ENCODE measurements at regions not wholly inside any gene's neighbourhood (a gene's known extent, or its start where the extent isn't known, plus 50 kb on each side); places are given as distances from the start of the nearest gene placed in this dataset.

DNA sequence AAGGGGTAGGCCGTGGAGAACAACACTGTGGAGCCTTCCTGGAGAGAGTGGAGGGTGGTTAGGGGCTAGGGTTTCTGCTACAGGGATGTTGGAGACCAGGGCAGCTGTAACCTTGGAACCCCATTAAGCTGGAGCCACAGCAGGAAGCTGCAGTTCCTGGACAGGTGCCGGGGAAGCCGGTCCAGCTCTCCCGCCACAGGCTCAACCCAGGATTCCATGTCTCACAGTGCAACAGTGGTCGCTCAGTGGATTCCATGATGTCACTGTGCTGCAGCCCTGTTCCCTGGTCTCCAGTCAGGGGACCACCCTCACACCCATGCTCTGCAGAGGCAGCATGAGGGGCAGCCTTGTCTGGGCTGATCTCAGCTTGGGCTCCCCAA, 264.6 kb upstream of the CDYL start:
- H3K4me3 ChIP-seq (ENCODE audit: low read length): no peak overlapping the region
- no peak for TF ChIP-seq SMC3 (conservative IDR thresholded peaks at IDR 0.05; ENCODE audit: poor library complexity)
- TF ChIP-seq, protein P1, sequence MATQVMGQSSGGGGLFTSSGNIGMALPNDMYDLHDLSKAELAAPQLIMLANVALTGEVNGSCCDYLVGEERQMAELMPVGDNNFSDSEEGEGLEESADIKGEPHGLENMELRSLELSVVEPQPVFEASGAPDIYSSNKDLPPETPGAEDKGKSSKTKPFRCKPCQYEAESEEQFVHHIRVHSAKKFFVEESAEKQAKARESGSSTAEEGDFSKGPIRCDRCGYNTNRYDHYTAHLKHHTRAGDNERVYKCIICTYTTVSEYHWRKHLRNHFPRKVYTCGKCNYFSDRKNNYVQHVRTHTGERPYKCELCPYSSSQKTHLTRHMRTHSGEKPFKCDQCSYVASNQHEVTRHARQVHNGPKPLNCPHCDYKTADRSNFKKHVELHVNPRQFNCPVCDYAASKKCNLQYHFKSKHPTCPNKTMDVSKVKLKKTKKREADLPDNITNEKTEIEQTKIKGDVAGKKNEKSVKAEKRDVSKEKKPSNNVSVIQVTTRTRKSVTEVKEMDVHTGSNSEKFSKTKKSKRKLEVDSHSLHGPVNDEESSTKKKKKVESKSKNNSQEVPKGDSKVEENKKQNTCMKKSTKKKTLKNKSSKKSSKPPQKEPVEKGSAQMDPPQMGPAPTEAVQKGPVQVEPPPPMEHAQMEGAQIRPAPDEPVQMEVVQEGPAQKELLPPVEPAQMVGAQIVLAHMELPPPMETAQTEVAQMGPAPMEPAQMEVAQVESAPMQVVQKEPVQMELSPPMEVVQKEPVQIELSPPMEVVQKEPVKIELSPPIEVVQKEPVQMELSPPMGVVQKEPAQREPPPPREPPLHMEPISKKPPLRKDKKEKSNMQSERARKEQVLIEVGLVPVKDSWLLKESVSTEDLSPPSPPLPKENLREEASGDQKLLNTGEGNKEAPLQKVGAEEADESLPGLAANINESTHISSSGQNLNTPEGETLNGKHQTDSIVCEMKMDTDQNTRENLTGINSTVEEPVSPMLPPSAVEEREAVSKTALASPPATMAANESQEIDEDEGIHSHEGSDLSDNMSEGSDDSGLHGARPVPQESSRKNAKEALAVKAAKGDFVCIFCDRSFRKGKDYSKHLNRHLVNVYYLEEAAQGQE (IDR thresholded peaks at IDR 0.05; ENCODE audit: borderline replicate concordance): no peak
- no peak for TF ChIP-seq RAD21 (conservative IDR thresholded peaks at IDR 0.05)
- TF ChIP-seq EZH2 (IDR thresholded peaks at IDR 0.05; ENCODE audit: borderline replicate concordance, insufficient read depth, low read length, poor library complexity, severe bottlenecking): no peak
- no peak for TF ChIP-seq POLR2AphosphoS5 (IDR thresholded peaks at IDR 0.05)
- H3K9ac ChIP-seq (ENCODE audit: low read length): no peak overlapping the region
- H3K9me2 ChIP-seq (ENCODE audit: insufficient read depth, low read length): no peaks in the 10 kb centered on the region
- H3K4me2 ChIP-seq (ENCODE audit: low read length): no peak overlapping the region
- no peaks in the 10 kb centered on the region for H4K20me1 ChIP-seq (ENCODE audit: insufficient read depth)
- H3K27me3 ChIP-seq (ENCODE audit: insufficient read depth, low read depth, low read length): no peaks in the 10 kb centered on the region
- no peak overlapping the region for H2AFZ ChIP-seq (ENCODE audit: low read depth, low read length)
- H3K79me2 ChIP-seq (replicated peaks; ENCODE audit: insufficient read depth, low read length): no peaks in the 10 kb centered on the region
- no peak overlapping the region for H3K27ac ChIP-seq (ENCODE audit: low read length)
- H3F3A ChIP-seq (ENCODE audit: insufficient read depth, low read length, poor library complexity, severe bottlenecking): no peaks in the 10 kb centered on the region
- no peaks in the 10 kb centered on the region for H3K9me3 ChIP-seq (ENCODE audit: low read length)
- no peaks in the 10 kb centered on the region for H3K36me3 ChIP-seq (ENCODE audit: insufficient read depth, low read length)

DNA sequence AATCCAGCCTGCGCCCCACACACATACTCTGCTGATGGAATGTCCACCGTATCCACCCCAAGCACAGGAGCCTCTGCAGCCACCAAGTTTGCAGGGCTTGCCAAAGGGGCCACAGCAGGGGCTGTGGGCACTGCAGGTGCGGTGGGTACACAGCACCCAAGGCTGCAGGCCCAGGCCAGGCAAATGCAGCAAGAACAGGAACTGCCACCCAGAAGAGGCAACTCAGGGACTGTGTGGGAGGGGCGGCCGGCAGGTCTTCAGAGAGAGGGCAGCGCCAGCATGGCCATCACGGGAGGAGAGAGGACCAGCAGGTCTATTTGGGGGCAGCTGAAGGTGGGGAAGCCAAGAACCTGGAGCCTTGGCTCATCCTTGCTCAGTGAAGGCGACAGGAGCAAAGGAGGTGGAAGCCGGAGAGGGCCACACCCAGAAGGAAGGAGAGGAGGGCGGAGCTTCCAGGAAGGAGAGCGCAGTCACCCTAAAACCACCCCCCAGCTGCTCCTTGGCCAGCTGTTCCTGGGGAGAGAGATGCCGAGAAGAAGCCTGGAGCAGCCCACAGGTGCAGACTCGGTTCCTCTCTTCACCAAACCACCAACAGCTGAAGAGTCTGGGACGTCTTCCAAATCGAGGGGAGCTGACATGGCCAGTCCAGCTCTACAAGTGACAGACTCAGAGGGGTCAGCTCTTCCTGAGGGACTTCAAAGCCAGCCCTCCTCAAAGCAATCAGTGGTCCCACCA, 265.1 kb upstream of the CDYL start:
- no peak overlapping the region for H3K27ac ChIP-seq (ENCODE audit: low read length)
- TF ChIP-seq EP300 (conservative IDR thresholded peaks at IDR 0.05; ENCODE audit: poor library complexity, severe bottlenecking) (no peak), POLR2AphosphoS5 (IDR thresholded peaks at IDR 0.05) (no peak), MXI1 (conservative IDR thresholded peaks at IDR 0.05; ENCODE audit: poor library complexity, severe bottlenecking) (no peak), RAD21 (conservative IDR thresholded peaks at IDR 0.05) (no peak), SMC3 (conservative IDR thresholded peaks at IDR 0.05; ENCODE audit: poor library complexity) (no peak), TAF1 (IDR thresholded peaks at IDR 0.05; ENCODE audit: low read depth) (no peak), EZH2 (IDR thresholded peaks at IDR 0.05; ENCODE audit: borderline replicate concordance, insufficient read depth, low read length, poor library complexity, severe bottlenecking) (no peak)
- TF ChIP-seq, protein P1 (IDR thresholded peaks at IDR 0.05; ENCODE audit: borderline replicate concordance): no peak
- TF ChIP-seq, protein P2, sequence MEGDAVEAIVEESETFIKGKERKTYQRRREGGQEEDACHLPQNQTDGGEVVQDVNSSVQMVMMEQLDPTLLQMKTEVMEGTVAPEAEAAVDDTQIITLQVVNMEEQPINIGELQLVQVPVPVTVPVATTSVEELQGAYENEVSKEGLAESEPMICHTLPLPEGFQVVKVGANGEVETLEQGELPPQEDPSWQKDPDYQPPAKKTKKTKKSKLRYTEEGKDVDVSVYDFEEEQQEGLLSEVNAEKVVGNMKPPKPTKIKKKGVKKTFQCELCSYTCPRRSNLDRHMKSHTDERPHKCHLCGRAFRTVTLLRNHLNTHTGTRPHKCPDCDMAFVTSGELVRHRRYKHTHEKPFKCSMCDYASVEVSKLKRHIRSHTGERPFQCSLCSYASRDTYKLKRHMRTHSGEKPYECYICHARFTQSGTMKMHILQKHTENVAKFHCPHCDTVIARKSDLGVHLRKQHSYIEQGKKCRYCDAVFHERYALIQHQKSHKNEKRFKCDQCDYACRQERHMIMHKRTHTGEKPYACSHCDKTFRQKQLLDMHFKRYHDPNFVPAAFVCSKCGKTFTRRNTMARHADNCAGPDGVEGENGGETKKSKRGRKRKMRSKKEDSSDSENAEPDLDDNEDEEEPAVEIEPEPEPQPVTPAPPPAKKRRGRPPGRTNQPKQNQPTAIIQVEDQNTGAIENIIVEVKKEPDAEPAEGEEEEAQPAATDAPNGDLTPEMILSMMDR (IDR thresholded peaks at IDR 0.05; ENCODE audit: poor library complexity, severe bottlenecking): no peak

More for the DNA sequence above, 265.1 kb upstream of the CDYL start:
- no peak overlapping the region for H3K4me2 ChIP-seq (ENCODE audit: low read length)
- H3K36me3 ChIP-seq (ENCODE audit: insufficient read depth, low read length): no peaks in the 10 kb centered on the region
- H3F3A ChIP-seq (ENCODE audit: insufficient read depth, low read length, poor library complexity, severe bottlenecking): no peaks in the 10 kb centered on the region
- H2AFZ ChIP-seq (ENCODE audit: low read depth, low read length): no peak overlapping the region
- no peaks in the 10 kb centered on the region for H3K27me3 ChIP-seq (ENCODE audit: insufficient read depth, low read depth, low read length)
- no peaks in the 10 kb centered on the region for H3K79me2 ChIP-seq (replicated peaks; ENCODE audit: insufficient read depth, low read length)
- no peak overlapping the region for H3K4me3 ChIP-seq (ENCODE audit: low read length)
- H3K9me3 ChIP-seq (ENCODE audit: low read length): no peaks in the 10 kb centered on the region
- H3K9ac ChIP-seq (ENCODE audit: low read length): no peak overlapping the region
- no peaks in the 10 kb centered on the region for H4K20me1 ChIP-seq (ENCODE audit: insufficient read depth)
- H3K9me2 ChIP-seq (ENCODE audit: insufficient read depth, low read length): no peaks in the 10 kb centered on the region
